ENCODE measurements at regions not wholly inside any gene's neighbourhood (a gene's known extent, or its start where the extent isn't known, plus 50 kb on each side); places are given as distances from the start of the nearest gene placed in this dataset.
A peak's percentile ranks its signal among the peaks of the same experiment; 100 is the strongest.

DNA sequence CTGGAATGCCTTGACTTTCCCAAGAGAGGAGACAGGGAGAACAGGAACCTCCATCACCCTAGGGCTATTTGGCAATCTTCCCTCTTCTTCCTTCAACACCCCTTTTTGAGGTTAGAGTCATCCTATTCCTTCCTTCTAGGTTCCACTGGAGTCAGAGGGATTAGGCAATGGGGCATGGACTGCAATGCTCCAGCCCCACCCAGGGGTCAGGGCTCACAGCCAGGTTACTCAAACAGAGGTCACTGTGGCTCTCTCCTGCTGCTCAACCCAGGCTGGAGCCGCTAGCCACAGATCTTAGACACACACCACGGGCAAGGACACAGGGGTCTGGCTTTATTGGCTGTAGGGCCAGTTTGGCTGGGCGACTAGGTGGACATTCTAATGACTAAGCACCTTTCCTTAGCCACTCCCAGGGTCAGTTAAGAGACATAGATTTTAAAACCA, 145.5 kb upstream of the NRIP1 start (continued):
- TF ChIP-seq, protein P1, sequence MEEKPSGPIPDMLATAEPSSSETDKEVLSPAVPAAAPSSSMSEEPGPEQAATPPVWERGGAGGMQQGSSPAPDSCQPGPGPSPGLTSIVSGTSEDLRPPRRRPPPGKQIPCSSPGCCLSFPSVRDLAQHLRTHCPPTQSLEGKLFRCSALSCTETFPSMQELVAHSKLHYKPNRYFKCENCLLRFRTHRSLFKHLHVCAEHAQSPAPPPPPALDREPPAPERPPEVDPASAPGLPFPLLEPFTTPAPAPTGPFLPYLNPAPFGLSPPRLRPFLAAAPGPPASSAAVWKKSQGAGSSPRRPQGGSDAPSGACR (CRISPR knock-in tag; IDR thresholded peaks at IDR 0.05) = peak; percentile 45; the same call in 1 of the 2 replicates
- peak; percentile 79 for TF ChIP-seq HOXA5 (CRISPR knock-in tag; IDR thresholded peaks at IDR 0.05)
- no peak for TF ChIP-seq SP140L (CRISPR knock-in tag; IDR thresholded peaks at IDR 0.05; ENCODE audit: borderline replicate concordance)
- TF ChIP-seq FOXO1 (CRISPR knock-in tag; IDR thresholded peaks at IDR 0.05) = peak; percentile 90
- no peak for TF ChIP-seq HNRNPLL (IDR thresholded peaks at IDR 0.05; ENCODE audit: low read depth, low read length, poor library complexity, severe bottlenecking)
- TF ChIP-seq CBX1 (IDR thresholded peaks at IDR 0.05; ENCODE audit: low read depth) = no peak
- no peak for TF ChIP-seq SYNCRIP (IDR thresholded peaks at IDR 0.05; ENCODE audit: insufficient read depth, low read depth, low read length)
- peak; percentile 95; the same call in 1 of the 2 replicates for TF ChIP-seq CBX5 (CRISPR knock-in tag; IDR thresholded peaks at IDR 0.05; ENCODE audit: borderline replicate concordance)
- no peak for TF ChIP-seq ARID2 (CRISPR knock-in tag; IDR thresholded peaks at IDR 0.05; ENCODE audit: borderline replicate concordance)
- no peak for TF ChIP-seq MAZ (IDR thresholded peaks at IDR 0.05; ENCODE audit: borderline replicate concordance, low read depth, low read length)
- TF ChIP-seq MAZ (CRISPR knock-in tag; IDR thresholded peaks at IDR 0.05; ENCODE audit: low read depth) = no peak
- TF ChIP-seq, protein P2, sequence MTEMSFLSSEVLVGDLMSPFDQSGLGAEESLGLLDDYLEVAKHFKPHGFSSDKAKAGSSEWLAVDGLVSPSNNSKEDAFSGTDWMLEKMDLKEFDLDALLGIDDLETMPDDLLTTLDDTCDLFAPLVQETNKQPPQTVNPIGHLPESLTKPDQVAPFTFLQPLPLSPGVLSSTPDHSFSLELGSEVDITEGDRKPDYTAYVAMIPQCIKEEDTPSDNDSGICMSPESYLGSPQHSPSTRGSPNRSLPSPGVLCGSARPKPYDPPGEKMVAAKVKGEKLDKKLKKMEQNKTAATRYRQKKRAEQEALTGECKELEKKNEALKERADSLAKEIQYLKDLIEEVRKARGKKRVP (CRISPR knock-in tag; IDR thresholded peaks at IDR 0.05) = 0 out of 4 replicates have a peak, but pooled peaks of 1 of the 2 experiments have one; percentile 31
- TF ChIP-seq SAP130 (CRISPR knock-in tag; IDR thresholded peaks at IDR 0.05; ENCODE audit: low read depth) = peak; percentile 57; the same call in 1 of the 2 replicates
- peak; percentile 11; the same call in 1 of the 3 replicates for TF ChIP-seq MXI1 (IDR thresholded peaks at IDR 0.05; ENCODE audit: borderline replicate concordance, low read depth, low read length)
- 0 out of 2 replicates have a peak, but pooled peaks have one; percentile 12 for TF ChIP-seq ELF1 (CRISPR knock-in tag; IDR thresholded peaks at IDR 0.05)
- TF ChIP-seq, protein P3, sequence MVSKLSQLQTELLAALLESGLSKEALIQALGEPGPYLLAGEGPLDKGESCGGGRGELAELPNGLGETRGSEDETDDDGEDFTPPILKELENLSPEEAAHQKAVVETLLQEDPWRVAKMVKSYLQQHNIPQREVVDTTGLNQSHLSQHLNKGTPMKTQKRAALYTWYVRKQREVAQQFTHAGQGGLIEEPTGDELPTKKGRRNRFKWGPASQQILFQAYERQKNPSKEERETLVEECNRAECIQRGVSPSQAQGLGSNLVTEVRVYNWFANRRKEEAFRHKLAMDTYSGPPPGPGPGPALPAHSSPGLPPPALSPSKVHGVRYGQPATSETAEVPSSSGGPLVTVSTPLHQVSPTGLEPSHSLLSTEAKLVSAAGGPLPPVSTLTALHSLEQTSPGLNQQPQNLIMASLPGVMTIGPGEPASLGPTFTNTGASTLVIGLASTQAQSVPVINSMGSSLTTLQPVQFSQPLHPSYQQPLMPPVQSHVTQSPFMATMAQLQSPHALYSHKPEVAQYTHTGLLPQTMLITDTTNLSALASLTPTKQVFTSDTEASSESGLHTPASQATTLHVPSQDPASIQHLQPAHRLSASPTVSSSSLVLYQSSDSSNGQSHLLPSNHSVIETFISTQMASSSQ (IDR thresholded peaks at IDR 0.05; ENCODE audit: low read depth) = peak; percentile 57; the same call in 1 of the 2 replicates
- TF ChIP-seq, protein P3 (CRISPR knock-in tag; IDR thresholded peaks at IDR 0.05; ENCODE audit: borderline replicate concordance) = peak; percentile 82
